ENCODE measurements at regions not wholly inside any gene's neighbourhood (a gene's known extent, or its start where the extent isn't known, plus 50 kb on each side); places are given as distances from the start of the nearest gene placed in this dataset.

DNA sequence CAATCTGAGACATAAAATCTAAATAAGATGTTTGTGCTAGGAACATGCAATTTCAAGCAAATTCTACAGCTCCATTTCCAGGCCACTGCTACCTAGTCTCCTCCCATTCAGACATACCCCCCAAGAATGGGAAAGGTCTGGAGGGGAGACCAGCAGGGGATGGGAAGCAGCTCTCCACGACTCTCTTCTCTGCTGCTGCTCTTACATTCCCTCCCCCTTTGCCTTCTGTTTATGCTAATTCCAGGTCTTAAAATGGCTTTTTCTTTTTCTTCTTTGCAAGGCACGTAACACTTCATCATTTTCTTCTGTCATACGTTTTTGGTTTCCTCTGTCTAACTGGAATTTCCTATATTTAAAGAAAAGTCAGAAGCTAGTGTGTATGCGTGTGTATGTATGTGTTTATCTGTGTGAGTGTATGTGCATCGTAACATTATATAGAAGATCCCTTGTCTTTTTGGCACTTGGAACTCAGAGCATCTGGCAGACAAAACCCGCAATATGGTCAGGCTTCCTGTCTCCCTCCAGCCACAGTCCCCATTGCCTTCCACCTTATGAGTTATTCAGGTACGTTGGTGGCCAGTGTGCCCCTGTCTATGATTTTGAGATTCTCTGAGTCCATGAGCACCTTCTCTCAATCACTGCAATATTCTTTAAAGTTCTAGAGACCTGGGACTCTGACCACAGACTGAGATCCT lies 493.7 kb downstream of the BTBD3 start:
- Histone ChIP-seq H3K9me3 (ENCODE audit: control insufficient read depth, low read length) (no peaks in the 10 kb centered on the region), H3K79me2 (no peaks in the 10 kb centered on the region), H3K27me3 (ENCODE audit: control insufficient read depth, insufficient read depth, low read length) (no peaks in the 10 kb centered on the region), H3K4me3 (ENCODE audit: low read depth, low read length) (no peak overlapping the region), H3K36me3 (ENCODE audit: control insufficient read depth, insufficient read depth, low read length) (no peaks in the 10 kb centered on the region), H3K27ac (peak overlapping the region; percentile 24), H3K9ac (no peak overlapping the region), H2AFZ (peak overlapping the region; percentile 47), H3K4me1 (peaks cover 31% of the 10 kb centered on the region), H3K4me2 (ENCODE audit: low read length) (no peak overlapping the region)
- no peak for TF ChIP-seq CTCF (IDR thresholded peaks at IDR 0.05)

DNA sequence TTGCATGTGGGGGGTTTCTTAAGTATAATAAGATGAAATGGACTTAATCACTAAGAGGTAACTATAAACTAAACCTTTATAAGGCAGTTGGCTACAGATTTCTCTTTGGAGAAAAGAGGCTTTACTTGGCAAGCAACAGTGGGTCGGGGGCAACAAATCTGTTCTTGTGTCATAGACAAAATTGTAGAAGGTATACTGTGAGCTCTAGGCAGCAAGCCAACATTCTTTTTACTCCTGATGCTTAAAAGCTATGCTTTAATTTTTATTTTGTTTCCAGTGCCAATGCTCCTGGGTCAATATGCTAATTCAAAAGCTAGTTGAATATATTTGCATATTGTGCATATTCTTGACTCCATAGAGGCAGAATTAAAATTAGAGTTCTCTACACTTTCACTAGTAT lies 495.4 kb downstream of the BTBD3 start:
- H3K9ac ChIP-seq = no peak overlapping the region
- no peaks in the 10 kb centered on the region for H3K9me3 ChIP-seq (ENCODE audit: control insufficient read depth, low read length)
- H2AFZ ChIP-seq = no peak overlapping the region
- no peaks in the 10 kb centered on the region for H3K36me3 ChIP-seq (ENCODE audit: control insufficient read depth, insufficient read depth, low read length)
- H3K4me2 ChIP-seq (ENCODE audit: low read length) = no peak overlapping the region
- H3K27me3 ChIP-seq (ENCODE audit: control insufficient read depth, insufficient read depth, low read length) = no peaks in the 10 kb centered on the region
- peaks cover 31% of the 10 kb centered on the region for H3K4me1 ChIP-seq
- H3K4me3 ChIP-seq (ENCODE audit: low read depth, low read length) = no peak overlapping the region
- no peak for TF ChIP-seq CTCF (IDR thresholded peaks at IDR 0.05)
- H3K79me2 ChIP-seq = no peaks in the 10 kb centered on the region
- H3K27ac ChIP-seq = no peak overlapping the region

GRCh38 chr20:12414446-12415274 lies 497.0 kb downstream of the BTBD3 start:
- Histone ChIP-seq H2AFZ (peak overlapping the region; percentile 61), H3K4me3 (ENCODE audit: low read depth, low read length) (no peak overlapping the region), H3K79me2 (no peaks in the 10 kb centered on the region), H3K4me1 (peaks cover 31% of the 10 kb centered on the region), H3K4me2 (ENCODE audit: low read length) (peak overlapping the region; percentile 11), H3K9ac (no peak overlapping the region), H3K27me3 (ENCODE audit: control insufficient read depth, insufficient read depth, low read length) (no peaks in the 10 kb centered on the region), H3K9me3 (ENCODE audit: control insufficient read depth, low read length) (no peaks in the 10 kb centered on the region), H3K36me3 (ENCODE audit: control insufficient read depth, insufficient read depth, low read length) (no peaks in the 10 kb centered on the region), H3K27ac (peak overlapping the region; percentile 71)
- TF ChIP-seq CTCF (IDR thresholded peaks at IDR 0.05) = no peak

DNA sequence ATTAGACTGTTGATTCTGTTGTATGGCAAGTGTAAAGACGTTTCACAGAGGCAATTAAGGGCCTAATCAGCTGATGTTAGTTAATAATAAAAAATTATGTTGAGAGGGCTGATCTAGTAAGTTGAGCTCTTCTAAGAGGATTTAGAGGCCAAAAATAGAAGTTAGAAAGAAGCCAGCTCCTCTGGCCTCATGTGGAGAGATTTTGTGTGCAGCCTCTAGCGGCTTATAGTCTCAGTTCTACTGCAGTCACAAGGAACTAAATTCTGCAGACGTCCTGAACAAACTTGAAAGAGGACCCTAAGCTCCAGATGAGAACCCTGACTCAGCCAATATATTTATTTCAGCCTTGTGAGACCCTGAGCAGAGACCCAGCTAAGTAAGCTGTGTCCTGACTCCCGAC lies 498.6 kb downstream of the BTBD3 start:
- Histone ChIP-seq H3K4me3 (ENCODE audit: low read depth, low read length) (no peak overlapping the region), H2AFZ (peak overlapping the region; percentile 61), H3K27me3 (ENCODE audit: control insufficient read depth, insufficient read depth, low read length) (no peaks in the 10 kb centered on the region), H3K36me3 (ENCODE audit: control insufficient read depth, insufficient read depth, low read length) (no peaks in the 10 kb centered on the region), H3K9me3 (ENCODE audit: control insufficient read depth, low read length) (no peaks in the 10 kb centered on the region), H3K4me2 (ENCODE audit: low read length) (no peak overlapping the region), H3K79me2 (no peaks in the 10 kb centered on the region), H3K9ac (no peak overlapping the region), H3K4me1 (peaks cover 26% of the 10 kb centered on the region), H3K27ac (no peak overlapping the region)
- TF ChIP-seq CTCF (IDR thresholded peaks at IDR 0.05) = no peak
